SH-SY5Y (cell line): ENCODE measurements at regions not wholly inside any gene's neighbourhood (a gene's known extent, or its start where the extent isn't known, plus 50 kb on each side); places are given as distances from the start of the nearest gene placed in this dataset.

ENCODE experiments used
- GATA2 ChIP-seq: IDR thresholded peaks from 2 replicates; pipeline ENCODE4 v1.6.1; 2011; ENCODE audit warnings: mild to moderate bottlenecking, low read depth, low read length
- GATA3 ChIP-seq: IDR thresholded peaks from 2 replicates; pipeline ENCODE4 v1.6.1; 2011; ENCODE audit warnings: low read depth, mild to moderate bottlenecking, low read length, moderate library complexity

DNA sequence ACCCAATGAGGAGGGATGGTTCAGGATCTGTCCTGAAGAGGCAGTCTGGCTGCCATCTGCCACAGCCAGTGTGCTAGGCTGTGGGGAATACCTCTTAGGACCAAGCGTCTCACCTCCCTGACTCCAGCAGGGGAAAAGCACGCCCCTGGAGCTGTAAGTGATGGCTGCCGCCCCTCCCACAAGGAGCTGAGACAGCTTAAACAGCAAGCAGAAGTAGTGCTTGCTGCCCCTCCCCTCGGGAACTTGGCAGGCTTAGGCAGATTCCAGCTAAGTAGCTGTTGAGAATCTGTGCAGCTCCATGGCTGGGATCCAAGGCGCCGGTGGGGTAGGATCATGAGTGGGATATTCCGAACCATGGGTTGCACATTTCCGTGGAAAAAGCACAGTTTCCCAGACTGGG, 360.4 kb upstream of the MDGA2 start:
- TF ChIP-seq GATA3 = no peak
- no peak for TF ChIP-seq GATA2

DNA sequence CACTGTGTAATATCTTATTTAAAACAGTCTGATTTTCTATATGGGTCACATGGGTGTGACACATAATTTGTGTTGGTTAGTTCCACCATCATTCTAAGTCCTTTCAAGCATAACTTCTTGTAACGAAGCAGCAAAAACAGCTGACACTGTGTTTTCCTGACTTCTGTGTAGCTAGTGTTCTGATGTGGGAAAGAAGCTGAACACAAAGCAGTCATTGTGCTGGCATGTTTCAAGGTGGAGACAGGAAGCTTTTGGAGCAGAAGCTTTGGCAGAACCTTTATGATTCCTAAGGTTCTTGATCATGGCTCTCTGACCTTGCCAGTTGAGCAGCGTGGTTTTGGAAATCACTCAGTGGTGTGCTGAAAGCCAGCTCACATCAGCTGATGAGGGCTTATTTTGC, 351.7 kb upstream of the MDGA2 start:
- TF ChIP-seq GATA3 (no peak), GATA2 (no peak)

DNA sequence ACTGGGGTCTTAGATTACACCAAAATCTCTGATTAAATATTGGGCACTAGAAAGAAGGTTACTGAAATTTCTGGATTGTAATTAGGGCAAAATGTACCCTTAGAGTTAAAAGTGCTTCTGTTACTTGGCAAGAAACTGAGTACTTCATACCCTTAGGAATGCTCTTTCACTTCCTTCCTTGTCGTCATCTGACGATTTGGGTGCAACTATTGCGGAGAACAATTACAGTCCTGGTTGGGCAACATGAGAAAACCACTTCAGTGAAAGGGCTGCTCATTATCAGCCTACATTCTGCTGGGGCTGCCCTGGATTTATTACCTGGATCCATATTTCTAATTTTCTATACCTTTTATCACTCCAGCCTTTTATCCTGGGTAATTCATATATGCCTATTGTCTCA, 348.5 kb upstream of the MDGA2 start:
- no peak for TF ChIP-seq GATA2
- no peak for TF ChIP-seq GATA3

DNA sequence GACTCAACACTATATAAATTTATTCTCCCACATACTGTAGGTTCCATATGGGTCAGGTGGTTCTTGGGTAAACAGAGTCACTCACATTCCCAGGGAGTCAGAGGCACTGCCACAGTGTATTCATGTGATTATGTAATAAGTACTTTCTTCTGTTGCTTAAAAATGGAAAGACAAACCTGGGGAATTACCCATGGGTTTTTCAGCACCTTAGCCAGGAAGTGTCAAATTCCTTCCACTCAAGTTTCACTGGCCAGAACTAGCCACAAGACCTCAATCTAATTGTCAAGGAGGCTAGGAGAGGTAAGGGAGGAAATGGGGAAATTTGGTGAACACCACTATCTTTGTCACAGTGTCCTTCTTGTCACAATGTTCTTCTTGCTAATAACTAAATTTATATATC, 333.2 kb upstream of the MDGA2 start:
- TF ChIP-seq GATA3 (no peak), GATA2 (no peak)

DNA sequence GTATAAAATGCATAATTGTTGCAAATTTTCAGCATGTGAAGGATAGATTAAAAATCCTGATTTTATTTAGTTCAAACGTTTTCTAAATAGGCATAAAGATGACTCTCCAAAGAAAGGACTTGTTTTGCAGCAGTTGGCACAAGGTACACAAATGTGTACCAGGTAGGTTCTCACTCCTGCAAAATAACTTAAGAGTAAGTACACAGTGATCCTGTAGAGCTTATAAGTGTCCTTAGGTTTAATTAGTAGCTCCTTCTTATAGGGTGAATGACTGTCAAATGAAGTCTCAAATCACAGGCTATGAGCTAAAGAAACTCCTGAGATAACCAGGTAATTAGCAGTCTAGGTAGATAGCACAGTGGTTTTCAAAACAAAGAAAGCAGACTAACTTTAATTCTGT, 330.6 kb upstream of the MDGA2 start:
- TF ChIP-seq GATA3 = no peak
- no peak for TF ChIP-seq GATA2

DNA sequence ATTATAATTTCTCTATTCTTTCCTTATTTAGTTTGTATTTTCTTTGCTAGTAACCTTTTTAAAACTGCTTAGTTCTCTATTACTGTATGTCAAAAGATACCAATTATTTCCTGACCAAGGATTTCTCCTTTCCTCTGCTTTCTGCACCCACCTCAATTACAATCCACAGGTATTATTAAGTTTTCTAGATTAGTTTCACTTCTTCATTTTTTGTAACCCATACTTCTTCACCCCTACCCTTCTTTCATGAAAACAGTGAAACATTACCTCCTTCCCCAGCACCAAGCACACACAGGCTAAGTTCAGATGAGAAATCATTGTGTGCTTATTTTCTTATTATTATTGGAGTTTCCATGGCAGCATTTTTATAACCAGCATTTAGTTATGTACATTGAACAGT, 318.5 kb upstream of the MDGA2 start:
- TF ChIP-seq GATA2 (no peak), GATA3 (no peak)

DNA sequence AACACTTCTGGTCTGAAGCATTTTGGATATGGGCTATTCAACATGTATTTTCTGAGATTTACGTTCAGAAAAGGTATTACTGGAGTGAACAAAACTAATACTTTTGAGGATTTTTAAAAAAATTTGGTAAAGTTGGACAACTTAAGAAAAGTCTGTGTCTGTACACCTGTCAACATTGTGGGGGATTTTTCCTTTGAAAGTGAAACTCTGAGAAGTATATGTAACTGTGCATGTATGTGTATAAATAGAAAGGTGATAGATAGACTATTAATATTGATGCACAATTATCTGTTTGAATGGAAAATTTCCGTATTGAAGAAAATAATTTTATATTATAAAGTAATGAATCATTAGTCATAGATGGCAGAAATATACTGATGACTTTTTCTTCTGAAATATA, 312.8 kb upstream of the MDGA2 start:
- no peak for TF ChIP-seq GATA2
- TF ChIP-seq GATA3 = no peak

DNA sequence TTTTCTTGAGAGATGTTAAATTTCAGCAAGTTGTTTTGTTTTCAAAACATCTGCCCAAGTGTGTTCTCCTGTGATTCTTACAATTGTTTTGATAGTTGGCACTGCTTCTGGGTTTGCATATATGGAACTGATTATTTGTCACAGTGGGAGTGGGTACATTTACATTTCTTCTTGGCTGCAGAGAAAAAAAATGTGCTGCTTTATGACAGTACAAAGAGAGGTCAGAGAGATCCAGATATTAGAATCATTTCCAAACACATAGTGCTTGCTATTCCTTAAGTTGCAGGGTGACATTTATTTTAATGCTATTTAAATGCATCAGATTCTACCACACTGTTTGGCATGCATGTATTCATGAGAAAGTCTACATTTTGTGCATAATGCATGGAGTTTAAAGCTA, 303.5 kb upstream of the MDGA2 start:
- TF ChIP-seq GATA2 (no peak), GATA3 (no peak)

DNA sequence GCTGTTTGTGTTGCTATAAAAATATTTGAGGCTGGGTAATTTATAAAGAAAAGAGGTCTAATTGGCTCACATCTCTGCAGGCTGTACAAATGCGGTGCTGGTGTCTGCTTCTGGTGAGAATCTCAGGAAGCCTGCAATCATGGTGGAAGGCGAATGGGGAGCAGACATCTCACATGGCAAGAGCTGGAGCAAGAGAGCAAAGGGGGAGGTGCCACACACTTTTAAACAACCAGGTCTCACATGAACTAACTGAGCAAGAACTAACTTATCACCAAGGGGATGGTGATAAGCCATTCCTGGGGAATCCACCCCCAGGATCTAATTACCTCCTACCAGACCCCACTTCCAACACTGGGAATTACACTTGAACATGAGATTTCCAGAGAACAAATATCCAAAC, 300.7 kb upstream of the MDGA2 start:
- no peak for TF ChIP-seq GATA3
- TF ChIP-seq GATA2 = no peak

DNA sequence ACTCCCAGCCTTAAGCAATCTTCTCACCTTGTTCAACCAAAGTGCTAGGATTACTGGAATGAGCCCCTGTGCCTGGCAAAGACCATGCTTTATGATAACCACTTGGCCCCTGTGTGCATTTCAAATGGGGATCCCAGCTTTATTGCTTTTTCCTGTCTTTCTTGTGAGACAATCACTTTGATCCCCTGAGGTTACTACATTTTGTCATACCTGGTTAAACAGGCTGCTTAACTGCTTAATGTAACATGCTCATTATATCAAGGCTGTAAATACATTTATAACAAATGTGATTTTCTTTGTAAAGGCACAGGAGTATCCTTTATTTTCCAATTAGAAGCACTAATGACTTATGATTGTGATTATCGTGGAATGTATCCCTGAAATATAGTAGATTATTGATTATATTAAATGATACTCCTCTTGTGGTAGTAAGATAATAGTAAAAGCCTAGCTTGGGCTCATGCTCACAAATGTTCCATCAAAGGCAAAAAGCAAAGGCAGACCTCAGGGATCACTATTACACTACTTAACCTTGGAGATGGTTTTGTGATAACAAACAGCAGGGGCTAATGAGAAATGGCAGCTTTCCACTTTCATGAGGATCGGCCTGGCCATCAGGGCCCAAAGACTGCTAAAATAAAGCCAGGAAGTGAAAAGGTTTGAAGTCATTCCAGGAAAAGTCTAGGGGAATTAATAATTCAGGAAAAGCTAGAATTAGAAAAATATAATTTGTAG, 290.8 kb upstream of the MDGA2 start:
- TF ChIP-seq GATA3 (no peak), GATA2 (no peak)

DNA sequence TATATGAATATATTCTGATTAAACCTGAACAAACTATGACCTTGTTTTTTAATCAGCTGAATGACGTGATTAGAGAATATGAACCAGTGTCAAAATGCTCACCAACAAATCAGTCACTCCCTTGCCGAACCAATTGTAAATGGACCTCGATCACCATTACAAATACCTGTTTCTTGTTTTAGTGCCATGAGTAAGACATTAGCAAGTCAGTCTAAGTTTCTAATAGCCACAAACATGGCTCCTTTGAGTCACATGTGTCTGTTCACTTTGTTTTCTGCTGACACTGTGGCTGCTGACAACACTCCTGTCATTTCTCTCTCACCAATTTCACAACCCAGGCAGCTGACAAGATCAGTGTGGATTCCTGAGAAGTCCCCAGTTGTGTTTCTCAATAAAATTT, 286.2 kb upstream of the MDGA2 start:
- no peak for TF ChIP-seq GATA2
- no peak for TF ChIP-seq GATA3

DNA sequence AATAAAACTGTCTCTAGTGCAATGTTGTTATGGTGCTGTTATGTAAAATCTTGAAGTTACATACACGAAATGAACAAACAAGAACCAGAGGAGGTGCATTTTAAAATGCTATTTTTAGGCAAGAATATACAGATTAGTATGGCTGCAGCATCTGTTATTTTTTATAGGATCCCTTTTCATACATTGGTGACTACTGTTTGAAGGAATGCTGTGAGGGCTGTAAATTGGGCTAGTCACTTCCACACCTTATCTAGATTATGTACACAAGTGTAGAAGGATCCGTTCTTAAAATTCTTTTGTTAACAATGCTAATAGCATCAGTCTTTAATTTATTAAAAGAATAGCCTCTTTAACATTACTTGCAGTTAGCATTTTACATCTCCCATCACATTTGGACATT, 284.3 kb upstream of the MDGA2 start:
- TF ChIP-seq GATA3 = no peak
- TF ChIP-seq GATA2 = no peak

DNA sequence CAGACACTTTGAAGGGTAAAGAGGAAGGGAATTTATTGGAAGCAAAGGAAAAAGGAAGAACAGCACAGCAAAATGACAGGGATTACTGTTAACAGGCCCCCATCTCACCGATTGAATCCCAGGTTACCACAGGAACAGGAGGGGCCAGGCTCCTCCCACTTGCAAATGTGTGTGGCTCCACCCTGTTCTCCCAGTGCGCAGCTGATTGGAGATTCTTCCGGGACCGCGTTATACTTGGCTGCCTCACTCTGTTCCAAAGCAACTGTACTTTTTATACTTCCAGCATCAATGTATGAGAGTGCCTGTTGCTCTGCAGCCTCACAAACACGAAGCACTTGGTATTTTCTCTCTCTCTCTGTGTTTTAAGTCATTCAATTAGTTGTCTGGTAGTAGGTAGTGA, 273.6 kb upstream of the MDGA2 start:
- TF ChIP-seq GATA2 (no peak), GATA3 (no peak)

DNA sequence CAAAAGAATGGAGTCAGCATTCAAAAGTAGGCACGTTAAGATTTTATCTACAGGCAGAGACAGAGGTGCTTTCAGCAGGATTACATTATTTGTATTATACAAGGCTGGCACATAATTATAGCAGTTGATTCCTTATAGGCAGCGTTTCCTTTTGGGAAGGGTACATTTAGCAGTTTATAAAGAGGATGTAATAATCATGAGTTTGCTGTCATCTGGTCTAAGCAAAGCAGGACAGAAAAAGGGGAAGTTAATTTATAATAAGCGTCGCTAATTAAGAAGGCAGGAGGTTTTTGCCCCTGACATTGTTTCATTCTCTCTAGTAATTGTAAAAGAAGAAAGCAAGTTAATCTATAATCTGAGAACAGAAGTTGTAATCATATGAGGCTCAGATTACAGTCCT, 259.9 kb upstream of the MDGA2 start:
- TF ChIP-seq GATA2 = no peak
- no peak for TF ChIP-seq GATA3

DNA sequence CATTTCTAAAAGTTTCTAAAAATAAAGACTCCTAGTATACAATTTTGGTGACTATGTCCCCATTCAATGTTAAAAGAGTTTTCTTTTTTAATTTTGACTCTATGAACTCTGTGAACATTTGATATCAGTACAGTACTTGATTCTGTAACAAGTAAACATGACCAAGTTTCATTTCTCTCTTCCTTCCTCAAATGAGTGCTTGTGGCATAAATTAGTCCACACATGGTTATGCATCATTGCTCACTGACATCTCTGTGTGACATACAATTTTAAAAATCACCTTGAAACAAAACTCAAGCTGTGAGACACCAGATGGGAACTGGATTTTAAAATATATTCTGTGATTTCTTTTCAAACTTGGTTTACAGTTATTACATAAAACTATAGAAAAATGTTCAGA, 253.9 kb upstream of the MDGA2 start:
- TF ChIP-seq GATA3 (no peak), GATA2 (no peak)

DNA sequence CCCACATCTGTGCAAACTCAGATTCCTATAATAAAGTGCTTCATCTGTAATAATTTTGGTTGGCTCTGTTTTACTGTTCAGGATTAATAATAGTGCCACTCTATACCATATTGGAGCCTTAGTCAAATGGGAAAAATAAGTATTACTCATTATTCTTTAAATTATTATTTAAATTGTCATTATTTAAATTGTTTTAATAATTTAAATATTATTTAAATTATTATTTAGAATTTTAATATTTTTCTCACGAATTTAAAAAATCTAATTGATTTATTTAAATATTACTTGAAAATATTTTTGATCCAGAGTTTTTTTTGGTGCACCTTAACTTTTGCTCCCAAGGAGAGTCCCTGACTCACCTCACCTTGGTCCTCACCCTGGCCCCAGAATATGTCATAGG, 245.7 kb upstream of the MDGA2 start:
- TF ChIP-seq GATA2 (no peak), GATA3 (no peak)

DNA sequence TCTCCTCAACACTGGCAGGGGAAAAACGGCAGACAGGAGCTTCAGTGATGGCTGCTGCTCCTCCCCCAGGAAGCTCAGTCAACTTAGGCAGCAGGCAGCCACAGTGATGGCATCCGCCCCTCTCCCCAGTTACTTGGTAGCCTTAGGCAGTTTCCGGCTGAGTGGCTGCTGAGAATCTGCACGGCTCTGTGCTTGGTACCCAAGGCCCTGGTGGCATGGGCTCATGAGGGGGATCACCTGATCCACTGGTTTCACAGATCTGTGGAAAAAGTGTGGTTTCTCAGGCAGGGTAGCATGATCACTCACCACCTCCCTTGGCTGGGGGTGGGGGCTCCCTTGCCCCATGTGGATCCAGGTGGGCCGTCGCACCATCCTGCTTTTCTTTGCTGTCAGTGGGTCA, 244.6 kb upstream of the MDGA2 start:
- TF ChIP-seq GATA2 = no peak
- TF ChIP-seq GATA3 = no peak

DNA sequence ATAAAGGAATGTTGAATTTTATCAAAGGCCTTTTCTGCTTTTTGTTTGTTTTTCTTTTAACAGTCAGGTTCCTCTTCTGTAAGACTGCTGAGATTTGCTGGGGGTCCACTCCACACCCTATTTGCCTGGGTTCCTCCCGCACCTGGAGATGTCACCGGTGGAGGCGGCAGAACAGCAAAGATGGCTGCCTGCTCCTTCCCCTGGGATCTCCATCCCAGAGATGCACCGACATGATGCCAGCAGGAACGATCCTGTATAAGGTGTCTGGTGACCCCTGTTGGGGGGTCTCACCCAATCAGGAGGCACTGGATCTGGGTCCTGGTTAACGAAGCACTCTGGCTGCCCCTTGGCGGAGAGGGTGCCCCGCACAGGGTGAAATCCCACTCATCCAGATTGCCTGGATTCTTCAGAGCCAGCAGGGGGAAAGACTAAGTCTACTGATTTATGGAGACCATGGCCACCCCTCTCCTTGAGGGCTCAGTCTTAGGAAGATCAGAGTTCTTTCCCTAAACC, 244.0 kb upstream of the MDGA2 start:
- TF ChIP-seq GATA3 (no peak), GATA2 (no peak)
